H1 (cell line): ENCODE measurements at regions not wholly inside any gene's neighbourhood (a gene's known extent, or its start where the extent isn't known, plus 50 kb on each side); places are given as distances from the start of the nearest gene placed in this dataset.

Source experiments
- CTCF ChIA-PET: fragments of 300-600 bp; sonication (Branson Sonifier 250); formaldehyde crosslinking; loops from one replicate; lab custom pipeline; 2021; ENCODE audit not compliant: partially characterized antibody; lab: Charles Lee
- POLR2A ChIA-PET: fragments of 300-600 bp; sonication (Branson Sonifier 250); formaldehyde crosslinking; loops from one replicate; lab custom pipeline; 2021; ENCODE audit warnings: inconsistent platforms; ENCODE audit not compliant: partially characterized antibody; lab: Charles Lee
- DNase-seq, 2 experiments: peaks; one replicate each; pipeline versions ENCODE4 v3.0.0 to v3.0.0-alpha.2; 2010 to 2022; ENCODE audit warnings: low spot score in 2 of 2, low read depth in 1 of 2, mixed read lengths in 1 of 2
- FAIRE-seq: peaks from 2 replicates; lab custom pipeline; 2011; peaks lifted over from hg19 to GRCh38; lab: Jason Lieb, UNC
- H2AFZ ChIP-seq: 2 replicates; pipeline ENCODE4 v1.8.1; 2012; ENCODE audit warnings: low read length, inconsistent platforms
- H2AK5ac ChIP-seq: 2 replicates; pipeline ENCODE4 v1.6.1; 2013; ENCODE audit warnings: low read depth, low read length
- H2BK120ac ChIP-seq: replicated peaks from 2 replicates; pipeline ENCODE3; 2013; ENCODE audit warnings: low read depth, low read length, inconsistent platforms
- H2BK12ac ChIP-seq: 2 replicates; pipeline ENCODE4 v1.6.1; 2013; ENCODE audit warnings: low read depth, low read length
- H2BK15ac ChIP-seq: 2 replicates; pipeline ENCODE4 v1.6.1; 2013; ENCODE audit warnings: low read length
- H2BK20ac ChIP-seq: 2 replicates; pipeline ENCODE4 v1.6.1; 2013; ENCODE audit warnings: low read length
- H2BK5ac ChIP-seq: 2 replicates; pipeline ENCODE4 v1.6.1; 2013; ENCODE audit warnings: low read depth, low read length
- H3K14ac ChIP-seq: 2 replicates; pipeline ENCODE4 v1.6.1; 2013; ENCODE audit warnings: inconsistent platforms; ENCODE audit not compliant: insufficient read length
- H3K18ac ChIP-seq: 2 replicates; pipeline ENCODE4 v1.6.1; 2013; ENCODE audit warnings: low read length; ENCODE audit errors: extremely low read depth
- H3K23ac ChIP-seq: 2 replicates; pipeline ENCODE4 v1.6.1; 2013; ENCODE audit warnings: inconsistent platforms; ENCODE audit not compliant: insufficient read length
- H3K23me2 ChIP-seq: 2 replicates; pipeline ENCODE4 v1.6.1; 2013; ENCODE audit warnings: low read depth, low read length
- H3K27ac ChIP-seq: 2 replicates; pipeline ENCODE4 v1.6.1; 2011; ENCODE audit warnings: low read depth, low read length, inconsistent platforms
- H3K27me3 ChIP-seq, 4 experiments: replicated peaks in 1 of 4; 1 replicate in 1 of 4; 2 replicates in 3 of 4; pipeline versions ENCODE4 v1.6.1 to v1.8.1; 2011 to 2013; ENCODE audit warnings: low read length in 3 of 4, mild to moderate bottlenecking in 3 of 4, inconsistent platforms in 2 of 4, mixed read lengths in 2 of 4, moderate library complexity in 1 of 4; ENCODE audit not compliant: control insufficient read depth in 3 of 4, insufficient read depth in 3 of 4; ENCODE audit errors: extremely low read depth in 1 of 4
- H3K36me3 ChIP-seq, 4 experiments: 2 replicates each; pipeline versions ENCODE4 v1.6.1 to v1.8.1; 2011 to 2013; ENCODE audit warnings: mild to moderate bottlenecking in 4 of 4, low read length in 3 of 4, moderate library complexity in 2 of 4, control low read depth in 1 of 4, inconsistent platforms in 1 of 4; ENCODE audit not compliant: insufficient read depth in 4 of 4, control insufficient read depth in 2 of 4
- H3K4ac ChIP-seq: replicated peaks from 2 replicates; pipeline ENCODE3; 2013; ENCODE audit warnings: low read length, low read depth, mixed read lengths, inconsistent platforms; ENCODE audit not compliant: insufficient read length
- H3K4me1 ChIP-seq, 4 experiments: replicated peaks in 1 of 4; 1 replicate in 1 of 4; 2 replicates in 3 of 4; pipeline versions ENCODE4 v1.6.1 to v1.8.1; 2011 to 2013; ENCODE audit warnings: low read length in 3 of 4, inconsistent platforms in 2 of 4, mixed read lengths in 1 of 4; ENCODE audit not compliant: insufficient read depth in 4 of 4, control insufficient read depth in 3 of 4
- H3K4me2 ChIP-seq, 2 experiments: 2 replicates each; pipeline versions ENCODE4 v1.6.1 to v1.8.1; 2011 to 2013; ENCODE audit warnings: low read depth in 2 of 2, low read length in 2 of 2, control low read depth in 1 of 2, inconsistent platforms in 1 of 2, mild to moderate bottlenecking in 1 of 2; ENCODE audit not compliant: insufficient read depth in 1 of 2
- H3K4me3 ChIP-seq, 4 experiments: fragments of 200-600, 300-600 bp in 1 of 4; sonication (generic), shearing (Covaris generic), sonication (Bioruptor Twin) in 1 of 4; 2 replicates each; pipeline versions ENCODE4 v1.5.1 to v1.8.1; 2011 to 2016; ENCODE audit warnings: low read length in 4 of 4, low read depth in 3 of 4, control low read depth in 2 of 4, inconsistent platforms in 2 of 4, mild to moderate bottlenecking in 2 of 4, mixed read lengths in 1 of 4, moderate library complexity in 1 of 4; ENCODE audit not compliant: insufficient read depth in 2 of 4; ENCODE audit errors: extremely low read depth in 1 of 4
- H3K56ac ChIP-seq: replicated peaks from 2 replicates; pipeline ENCODE3; 2013; ENCODE audit warnings: low read depth, mild to moderate bottlenecking, mixed read lengths, low read length, inconsistent platforms; ENCODE audit not compliant: insufficient read length
- H3K79me1 ChIP-seq: 2 replicates; pipeline ENCODE4 v1.6.1; 2013; ENCODE audit warnings: low read depth, low read length, control low read depth
- H3K79me2 ChIP-seq, 2 experiments: 2 replicates each; pipeline versions ENCODE4 v1.6.1 to v1.8.1; 2012 to 2013; ENCODE audit warnings: low read length in 2 of 2, mild to moderate bottlenecking in 2 of 2, inconsistent platforms in 1 of 2; ENCODE audit not compliant: insufficient read depth in 2 of 2, control insufficient read depth in 1 of 2
- H3K9ac ChIP-seq, 4 experiments: replicated peaks in 1 of 4; 1 replicate in 1 of 4; 2 replicates in 3 of 4; pipeline versions ENCODE4 v1.6.1 to v1.8.1; 2011 to 2013; ENCODE audit warnings: low read depth in 3 of 4, low read length in 3 of 4, control low read depth in 2 of 4, mild to moderate bottlenecking in 2 of 4, moderate library complexity in 2 of 4, inconsistent platforms in 1 of 4; ENCODE audit errors: extremely low read depth in 1 of 4
- H3K9me3 ChIP-seq, 2 experiments: 2 replicates each; pipeline versions ENCODE4 v1.6.1 to v1.8.1; 2012 to 2013; ENCODE audit warnings: mild to moderate bottlenecking in 2 of 2, moderate library complexity in 2 of 2, control low read depth in 1 of 2, inconsistent platforms in 1 of 2, low read depth in 1 of 2, low read length in 1 of 2, mixed read lengths in 1 of 2; ENCODE audit not compliant: insufficient read depth in 2 of 2
- H4K20me1 ChIP-seq, 2 experiments: replicated peaks in 1 of 2; 2 replicates each; pipeline versions ENCODE3 to v1.8.1; 2011 to 2013; ENCODE audit warnings: inconsistent platforms in 2 of 2, low read length in 2 of 2, mild to moderate bottlenecking in 1 of 2; ENCODE audit not compliant: insufficient read depth in 2 of 2, control insufficient read depth in 1 of 2
- H4K5ac ChIP-seq: 2 replicates; pipeline ENCODE4 v1.6.1; 2013; ENCODE audit warnings: low read length, low read depth, mixed read lengths, inconsistent platforms; ENCODE audit not compliant: insufficient read length
- H4K8ac ChIP-seq: 2 replicates; pipeline ENCODE4 v1.8.0; 2013; ENCODE audit warnings: mild to moderate bottlenecking, moderate library complexity, low read length, inconsistent platforms; ENCODE audit not compliant: insufficient read depth; ENCODE audit errors: extremely low read depth
- H4K91ac ChIP-seq: replicated peaks from 2 replicates; pipeline ENCODE3; 2013; ENCODE audit warnings: low read length, mixed read lengths, inconsistent platforms; ENCODE audit not compliant: insufficient read length
- JUND ChIP-seq: IDR thresholded peaks from 2 replicates; pipeline ENCODE4 v1.6.1; 2011; ENCODE audit warnings: mild to moderate bottlenecking, improper control_type of control experiment, low read length

GRCh38 chr11:29584342-29584741, 432.5 kb downstream of the KCNA4 start:
- H3K14ac ChIP-seq: no peak overlapping the region
- no peak for FAIRE-seq
- no peaks in the 10 kb centered on the region for H3K79me1 ChIP-seq

More at GRCh38 chr11:29584342-29584741, 432.5 kb downstream of the KCNA4 start:
- Histone ChIP-seq H3K4me1 (no peaks in the 10 kb centered on the region), H4K8ac (no peak overlapping the region), H3K4ac (no peak overlapping the region), H3K4me3 (no peak overlapping the region), H3K18ac (no peak overlapping the region), H3K27me3 (no peaks in the 10 kb centered on the region), H3K23ac (no peak overlapping the region), H2AFZ (no peak overlapping the region), H3K27ac (no peak overlapping the region), H3K4me2 (no peak overlapping the region), H4K91ac (no peak overlapping the region), H2BK20ac (no peak overlapping the region), H3K56ac (no peak overlapping the region), H2BK5ac (no peak overlapping the region), H2BK12ac (no peak overlapping the region), H3K79me2 (no peaks in the 10 kb centered on the region), H2BK15ac (no peak overlapping the region), H3K9ac (no peak overlapping the region), H2BK120ac (no peak overlapping the region), H3K9me3 (0 out of 4 replicates have a peak, but pooled peaks cover 0 to 3% of the 10 kb centered on the region in 2 experiments), H3K23me2 (no peaks in the 10 kb centered on the region), H4K20me1 (no peaks in the 10 kb centered on the region), H3K36me3 (no peaks in the 10 kb centered on the region), H2AK5ac (no peak overlapping the region), H4K5ac (no peak overlapping the region)
- no peak for TF ChIP-seq JUND
- ChIA-PET POLR2A (no interaction called here), CTCF (no interaction called here)
- no peak for DNase-seq
